ENCODE measurements at regions not wholly inside any gene's neighbourhood (a gene's known extent, or its start where the extent isn't known, plus 50 kb on each side); places are given as distances from the start of the nearest gene placed in this dataset.

DNA sequence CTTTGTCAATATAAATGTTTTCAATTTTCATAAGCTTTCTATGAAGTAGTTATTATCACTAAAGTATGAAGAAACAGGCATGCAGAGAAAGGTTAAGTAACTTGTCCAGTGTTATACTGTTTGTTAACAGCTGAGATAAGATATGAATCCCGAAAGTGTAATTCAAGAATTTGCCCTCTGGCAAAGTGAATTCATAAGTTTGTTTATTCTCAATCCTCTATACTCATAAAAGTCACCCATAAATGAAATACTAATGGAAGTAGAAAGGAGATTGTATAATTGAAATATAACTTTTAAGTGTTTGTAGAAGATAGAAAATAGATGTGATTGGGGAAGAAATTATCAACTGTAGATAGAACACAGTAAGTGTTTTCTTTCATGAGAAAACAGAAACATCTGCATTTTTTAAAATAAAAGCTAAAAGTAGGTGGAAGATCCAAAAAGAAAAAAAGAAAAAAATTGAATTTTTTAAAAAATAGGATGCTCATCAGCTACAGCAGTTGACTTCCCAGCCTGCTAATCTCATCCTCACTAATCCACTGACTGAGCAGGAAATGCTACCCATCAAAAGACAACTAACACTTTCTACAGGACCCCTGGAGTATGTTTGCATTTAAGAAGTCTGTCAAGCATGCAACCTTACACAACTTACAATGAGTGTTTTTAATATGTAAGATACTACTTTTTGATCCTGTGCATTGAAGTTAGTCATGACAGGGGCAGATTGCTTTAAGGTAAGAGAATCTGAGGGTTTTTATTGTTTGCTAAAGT is 878.1 kb downstream of the SI start:
- TF ChIP-seq, protein P1, sequence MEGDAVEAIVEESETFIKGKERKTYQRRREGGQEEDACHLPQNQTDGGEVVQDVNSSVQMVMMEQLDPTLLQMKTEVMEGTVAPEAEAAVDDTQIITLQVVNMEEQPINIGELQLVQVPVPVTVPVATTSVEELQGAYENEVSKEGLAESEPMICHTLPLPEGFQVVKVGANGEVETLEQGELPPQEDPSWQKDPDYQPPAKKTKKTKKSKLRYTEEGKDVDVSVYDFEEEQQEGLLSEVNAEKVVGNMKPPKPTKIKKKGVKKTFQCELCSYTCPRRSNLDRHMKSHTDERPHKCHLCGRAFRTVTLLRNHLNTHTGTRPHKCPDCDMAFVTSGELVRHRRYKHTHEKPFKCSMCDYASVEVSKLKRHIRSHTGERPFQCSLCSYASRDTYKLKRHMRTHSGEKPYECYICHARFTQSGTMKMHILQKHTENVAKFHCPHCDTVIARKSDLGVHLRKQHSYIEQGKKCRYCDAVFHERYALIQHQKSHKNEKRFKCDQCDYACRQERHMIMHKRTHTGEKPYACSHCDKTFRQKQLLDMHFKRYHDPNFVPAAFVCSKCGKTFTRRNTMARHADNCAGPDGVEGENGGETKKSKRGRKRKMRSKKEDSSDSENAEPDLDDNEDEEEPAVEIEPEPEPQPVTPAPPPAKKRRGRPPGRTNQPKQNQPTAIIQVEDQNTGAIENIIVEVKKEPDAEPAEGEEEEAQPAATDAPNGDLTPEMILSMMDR (IDR thresholded peaks at IDR 0.05; ENCODE audit: borderline replicate concordance, control extremely low read depth, extremely low read depth, insufficient read depth, missing control alignments), result no peak
- DNase-seq (ENCODE audit: low spot score), result no peak
- in situ Hi-C loops (cut with MboI; ENCODE audit: low sequenced_read_pairs, unreplicated experiment), result no loop called here

GRCh38 chr3:164196477-164196876 is 881.8 kb downstream of the SI start:
- no peak for DNase-seq (ENCODE audit: low spot score)
- in situ Hi-C loops (cut with MboI; ENCODE audit: low sequenced_read_pairs, unreplicated experiment), result no loop called here
- TF ChIP-seq, protein P1 (IDR thresholded peaks at IDR 0.05; ENCODE audit: borderline replicate concordance, control extremely low read depth, extremely low read depth, insufficient read depth, missing control alignments), result no peak

DNA sequence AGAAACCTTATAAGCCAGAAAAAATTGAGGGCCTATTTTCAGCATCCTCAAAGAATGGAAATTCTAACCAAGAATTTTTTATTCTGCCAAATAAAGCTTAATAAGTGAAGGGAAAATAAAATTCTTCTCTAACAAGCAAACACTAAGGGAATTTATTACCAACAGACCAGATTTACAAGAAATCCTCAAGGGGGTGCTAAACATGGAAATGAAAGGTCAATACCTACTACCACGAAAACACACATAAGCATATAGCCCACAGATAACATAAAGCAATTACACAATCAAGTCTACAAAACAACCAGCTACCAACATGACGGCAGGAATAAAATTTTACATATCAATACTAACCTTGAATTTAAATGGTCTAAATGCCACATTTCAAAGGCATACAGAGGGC is 883.5 kb downstream of the SI start:
- DNase-seq (ENCODE audit: low spot score), result no peak
- in situ Hi-C loops (cut with MboI; ENCODE audit: low sequenced_read_pairs, unreplicated experiment), result no loop called here

DNA sequence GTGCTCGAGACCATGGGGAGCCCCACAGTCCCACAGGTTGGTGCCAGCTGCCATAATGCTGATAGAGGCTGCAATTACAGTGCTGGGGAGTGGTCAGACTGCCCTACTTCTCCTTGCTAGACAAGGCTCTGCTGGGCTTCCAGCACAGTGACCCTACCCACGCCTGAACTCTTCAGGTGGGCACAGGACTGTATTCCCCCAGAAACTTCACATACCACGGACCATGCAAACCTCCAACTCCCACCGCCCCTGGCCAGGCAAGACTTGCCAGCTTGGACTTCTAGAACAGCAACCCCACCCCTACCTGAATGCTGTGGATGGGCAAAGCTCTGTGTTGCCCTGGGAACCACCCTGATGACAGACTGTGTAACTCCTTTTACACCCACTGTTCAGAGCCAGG is 885.3 kb downstream of the SI start:
- in situ Hi-C loops (cut with MboI; ENCODE audit: low sequenced_read_pairs, unreplicated experiment), result no loop called here
- DNase-seq (ENCODE audit: low spot score), result no peak
- TF ChIP-seq, protein P1 (IDR thresholded peaks at IDR 0.05; ENCODE audit: borderline replicate concordance, control extremely low read depth, extremely low read depth, insufficient read depth, missing control alignments), result no peak

More for the DNA sequence above, 883.5 kb downstream of the SI start:
- TF ChIP-seq, protein P1 (IDR thresholded peaks at IDR 0.05; ENCODE audit: borderline replicate concordance, control extremely low read depth, extremely low read depth, insufficient read depth, missing control alignments), result no peak

DNA sequence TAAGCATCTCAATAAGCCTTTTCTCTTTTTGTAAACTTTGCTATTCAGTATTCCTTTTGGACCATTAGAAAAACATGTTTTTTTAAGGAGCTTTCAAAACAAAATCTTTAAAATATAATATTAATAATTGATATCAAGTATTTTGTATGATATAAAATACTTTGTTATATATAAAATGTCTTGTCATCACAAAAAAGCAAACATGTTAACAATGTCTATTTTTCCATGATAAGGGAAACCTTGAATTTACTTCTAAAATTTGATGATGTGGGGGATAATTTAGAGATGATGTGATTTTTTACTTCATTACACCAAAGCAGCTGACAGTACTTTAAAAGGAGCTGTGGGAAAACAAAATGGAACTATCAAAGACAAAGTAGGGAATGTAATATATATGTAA is 887.7 kb downstream of the SI start:
- TF ChIP-seq, protein P1 (IDR thresholded peaks at IDR 0.05; ENCODE audit: borderline replicate concordance, control extremely low read depth, extremely low read depth, insufficient read depth, missing control alignments), result no peak

DNA sequence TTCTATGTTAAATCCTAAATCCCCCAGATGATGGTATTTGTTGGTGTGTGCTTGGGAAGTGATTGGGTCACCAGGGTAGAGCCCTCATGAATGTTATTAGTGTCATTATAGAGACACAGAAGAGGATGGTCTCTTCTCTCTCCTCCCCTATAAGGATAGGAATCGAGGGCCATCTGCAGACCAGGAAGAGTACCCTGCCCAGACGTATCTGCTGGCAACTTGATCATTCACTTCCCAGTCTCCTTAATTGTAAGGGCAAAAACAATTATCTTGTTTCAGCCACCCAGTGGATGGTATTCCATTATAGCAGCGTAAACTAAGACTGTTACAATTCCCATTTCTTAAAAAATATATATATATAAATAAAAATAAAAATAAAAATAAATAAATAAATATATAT is 892.2 kb downstream of the SI start:
- TF ChIP-seq, protein P1 (IDR thresholded peaks at IDR 0.05; ENCODE audit: borderline replicate concordance, control extremely low read depth, extremely low read depth, insufficient read depth, missing control alignments), result no peak
- DNase-seq (ENCODE audit: low spot score), result no peak
- in situ Hi-C loops (cut with MboI; ENCODE audit: low sequenced_read_pairs, unreplicated experiment), result no loop called here

More for the DNA sequence above, 887.7 kb downstream of the SI start:
- DNase-seq (ENCODE audit: low spot score), result no peak
- in situ Hi-C loops (cut with MboI; ENCODE audit: low sequenced_read_pairs, unreplicated experiment), result no loop called here
